ENCODE measurements at regions not wholly inside any gene's neighbourhood (a gene's known extent, or its start where the extent isn't known, plus 50 kb on each side); places are given as distances from the start of the nearest gene placed in this dataset.

GRCh38 chrX:124981420-124981819, 338.3 kb upstream of the TEX13C start:
- TF ChIP-seq ZBTB5 (IDR thresholded peaks at IDR 0.05) (no peak), NCOA6 (IDR thresholded peaks at IDR 0.05) (no peak)

Measured in K562 (cell line).